Trophoblast cell (in vitro differentiated cells and primary cell): ENCODE measurements at regions not wholly inside any gene's neighbourhood (a gene's known extent, or its start where the extent isn't known, plus 50 kb on each side); places are given as distances from the start of the nearest gene placed in this dataset.

Experiments used
- DNase-seq, 2 donors: peaks; one replicate each; pipeline ENCODE4 v3.0.0-alpha.2; 2016
- H2AFZ ChIP-seq: 2 replicates; pipeline ENCODE4 v1.6.1; 2013; ENCODE audit warnings: low read length, moderate library complexity, mild to moderate bottlenecking; ENCODE audit not compliant: insufficient read depth, poor library complexity
- H2AK5ac ChIP-seq: 2 replicates; pipeline ENCODE4 v1.6.1; 2013; ENCODE audit warnings: mild to moderate bottlenecking, low read length
- H2BK120ac ChIP-seq: 2 replicates; pipeline ENCODE4 v1.6.1; 2013; ENCODE audit warnings: low read length, mild to moderate bottlenecking, moderate library complexity; ENCODE audit not compliant: insufficient read depth, poor library complexity
- H2BK12ac ChIP-seq: 2 replicates; pipeline ENCODE4 v1.6.1; 2013; ENCODE audit warnings: mild to moderate bottlenecking, low read length, moderate library complexity
- H2BK5ac ChIP-seq: 2 replicates; pipeline ENCODE4 v1.6.1; 2013; ENCODE audit warnings: low read length, low read depth, moderate library complexity, mild to moderate bottlenecking; ENCODE audit not compliant: poor library complexity
- H3K14ac ChIP-seq: 2 replicates; pipeline ENCODE4 v1.6.1; 2013; ENCODE audit warnings: mild to moderate bottlenecking, low read length
- H3K18ac ChIP-seq: 2 replicates; pipeline ENCODE4 v1.6.1; 2013; ENCODE audit warnings: mild to moderate bottlenecking, low read length
- H3K23ac ChIP-seq: 2 replicates; pipeline ENCODE4 v1.6.1; 2013; ENCODE audit warnings: low read length
- H3K27ac ChIP-seq: 2 replicates; pipeline ENCODE4 v1.5.1; 2013; ENCODE audit warnings: low read depth, mild to moderate bottlenecking, inconsistent platforms, low read length, moderate library complexity
- H3K27me3 ChIP-seq: 2 replicates; pipeline ENCODE4 v1.6.1; 2013; ENCODE audit warnings: inconsistent platforms, mild to moderate bottlenecking, low read length, moderate library complexity; ENCODE audit not compliant: insufficient read depth
- H3K36me3 ChIP-seq, 2 experiments: 1 replicate in 1 of 2; 2 replicates in 1 of 2; pipeline ENCODE4 v1.6.1; 2013; ENCODE audit warnings: low read length in 2 of 2, mild to moderate bottlenecking in 2 of 2, moderate library complexity in 1 of 2; ENCODE audit not compliant: insufficient read depth in 2 of 2, control insufficient read depth in 1 of 2
- H3K4ac ChIP-seq: 2 replicates; pipeline ENCODE4 v1.6.1; 2013; ENCODE audit warnings: low read depth, mild to moderate bottlenecking, low read length, moderate library complexity
- H3K4me1 ChIP-seq, 2 experiments: 1 replicate in 1 of 2; 2 replicates in 1 of 2; pipeline ENCODE4 v1.6.1; 2013; ENCODE audit warnings: low read length in 2 of 2, mild to moderate bottlenecking in 2 of 2, moderate library complexity in 1 of 2; ENCODE audit not compliant: insufficient read depth in 2 of 2, control insufficient read depth in 1 of 2
- H3K4me2 ChIP-seq: 2 replicates; pipeline ENCODE4 v1.6.1; 2013; ENCODE audit warnings: inconsistent platforms, mild to moderate bottlenecking, low read length, moderate library complexity
- H3K4me3 ChIP-seq: 2 replicates; pipeline ENCODE4 v1.5.1; 2013; ENCODE audit warnings: mild to moderate bottlenecking, low read depth, low read length, inconsistent platforms
- H3K79me1 ChIP-seq: one replicate; pipeline ENCODE4 v1.6.1; 2013; ENCODE audit warnings: low read length
- H3K79me2 ChIP-seq: 2 replicates; pipeline ENCODE4 v1.6.1; 2013; ENCODE audit warnings: low read length, mild to moderate bottlenecking; ENCODE audit not compliant: control insufficient read depth, insufficient read depth, poor library complexity
- H3K9ac ChIP-seq: 2 replicates; pipeline ENCODE4 v1.6.1; 2013; ENCODE audit warnings: mild to moderate bottlenecking, low read length
- H3K9me3 ChIP-seq: 2 replicates; pipeline ENCODE4 v1.6.1; 2013; ENCODE audit warnings: low read depth, mild to moderate bottlenecking, control low read depth, inconsistent platforms, low read length; ENCODE audit not compliant: insufficient read depth
- H4K12ac ChIP-seq: 2 replicates; pipeline ENCODE4 v1.6.1; 2013; ENCODE audit warnings: low read depth, mild to moderate bottlenecking, low read length, moderate library complexity
- H4K8ac ChIP-seq: 2 replicates; pipeline ENCODE4 v1.6.1; 2013; ENCODE audit warnings: low read depth, mild to moderate bottlenecking, low read length, moderate library complexity
- H4K91ac ChIP-seq: one replicate; pipeline ENCODE4 v1.6.1; 2013; ENCODE audit warnings: low read depth, mild to moderate bottlenecking, low read length, moderate library complexity
- WGBS: extraction: QIAGEN DNeasy Blood & Tissue Kit; methylation state at CpG from one replicate; pipeline ENCODE4 v1.1.7; 2013; ENCODE audit warnings: missing lambda C conversion rate; ENCODE audit not compliant: insufficient read length, insufficient coverage; ENCODE audit errors: extremely low coverage; 5-methylcytosine and 5-hydroxymethylcytosine counted together

DNA sequence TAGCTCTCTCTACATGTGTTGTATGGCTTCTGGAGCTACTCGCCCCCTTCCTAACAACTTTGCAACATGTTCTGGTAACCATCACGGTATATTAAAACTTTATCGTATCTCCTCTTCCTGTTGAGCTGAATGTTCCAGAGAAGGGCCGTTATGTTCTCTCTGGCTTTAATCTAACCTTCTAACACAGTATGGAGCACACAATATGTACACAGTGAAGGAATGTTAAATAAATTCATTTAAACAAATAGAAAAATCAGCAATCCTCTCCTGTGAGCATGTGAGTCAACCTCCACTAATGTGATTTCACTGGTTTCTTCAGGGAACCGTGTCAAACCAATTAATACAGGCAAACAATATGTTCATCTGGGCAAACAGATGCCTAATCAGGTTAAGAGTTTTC, 319.5 kb upstream of the OR4E1 start:
- H3K4me1 ChIP-seq, result no peaks in the 10 kb centered on the region
- H3K27me3 ChIP-seq, result no peaks in the 10 kb centered on the region
- no peak overlapping the region for H3K4me3 ChIP-seq
- no peak overlapping the region for H2AK5ac ChIP-seq
- H3K14ac ChIP-seq, result no peak overlapping the region
- H3K79me1 ChIP-seq, result no peaks in the 10 kb centered on the region
- no peak overlapping the region for H3K27ac ChIP-seq
- no peak overlapping the region for H3K9ac ChIP-seq
- no peak overlapping the region for H4K91ac ChIP-seq
- H3K79me2 ChIP-seq, result no peaks in the 10 kb centered on the region
- H3K36me3 ChIP-seq, result no peaks in the 10 kb centered on the region
- WGBS, result no CpG with 5 or more reads among the region's 5 CpGs
- no peak overlapping the region for H3K4me2 ChIP-seq
- H2BK5ac ChIP-seq, result no peak overlapping the region
- H4K8ac ChIP-seq, result no peak overlapping the region
- H3K4ac ChIP-seq, result no peak overlapping the region
- H2BK12ac ChIP-seq, result no peak overlapping the region
- no peak overlapping the region for H3K23ac ChIP-seq
- DNase-seq, result no peak
- H2BK120ac ChIP-seq, result no peak overlapping the region
- no peak overlapping the region for H4K12ac ChIP-seq
- no peak overlapping the region for H3K18ac ChIP-seq
- no peak overlapping the region for H2AFZ ChIP-seq
- no peaks in the 10 kb centered on the region for H3K9me3 ChIP-seq

DNA sequence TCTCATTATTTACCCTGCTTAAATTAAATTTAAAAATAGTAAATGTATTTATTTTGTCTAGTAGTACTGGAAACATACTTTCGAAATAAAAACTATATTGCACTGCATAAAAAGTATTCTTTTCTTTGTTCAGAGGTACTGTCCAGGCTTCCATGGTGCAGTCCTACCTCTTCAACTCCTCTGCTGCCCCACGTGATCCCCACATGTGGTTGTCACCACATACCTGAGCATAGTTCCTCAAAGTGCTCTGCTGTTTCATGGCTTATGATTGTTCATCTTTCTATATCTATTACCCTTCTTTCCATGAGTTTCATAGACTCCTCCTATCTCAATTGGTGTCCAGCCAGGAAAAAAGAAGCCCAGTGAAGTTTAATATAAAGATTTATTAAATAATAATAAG, 317.5 kb upstream of the OR4E1 start:
- no peak overlapping the region for H2BK5ac ChIP-seq

GRCh38 chr14:21990116-21990515, 316.5 kb upstream of the OR4E1 start:
- no peak overlapping the region for H2BK5ac ChIP-seq
- H3K9ac ChIP-seq, result no peak overlapping the region
- peak in 1 of 2 donors; percentile 22 for DNase-seq
- no peak overlapping the region for H2BK12ac ChIP-seq
- H4K12ac ChIP-seq, result no peak overlapping the region
- no peak overlapping the region for H3K4me2 ChIP-seq
- no peak overlapping the region for H3K27ac ChIP-seq
- H3K18ac ChIP-seq, result no peak overlapping the region
- H2AK5ac ChIP-seq, result no peak overlapping the region
- no peaks in the 10 kb centered on the region for H3K27me3 ChIP-seq
- H3K4ac ChIP-seq, result no peak overlapping the region
- no peak overlapping the region for H4K8ac ChIP-seq
- H3K79me1 ChIP-seq, result no peaks in the 10 kb centered on the region
- H3K4me1 ChIP-seq, result no peaks in the 10 kb centered on the region
- no CpG with 5 or more reads among the region's 2 CpGs for WGBS
- H2BK120ac ChIP-seq, result no peak overlapping the region
- H2AFZ ChIP-seq, result no peak overlapping the region
- H3K36me3 ChIP-seq, result no peaks in the 10 kb centered on the region
- H3K9me3 ChIP-seq, result no peaks in the 10 kb centered on the region
- H4K91ac ChIP-seq, result no peak overlapping the region
- no peaks in the 10 kb centered on the region for H3K79me2 ChIP-seq
- H3K4me3 ChIP-seq, result no peak overlapping the region
- no peak overlapping the region for H3K23ac ChIP-seq
- H3K14ac ChIP-seq, result no peak overlapping the region

More for the DNA sequence above, 317.5 kb upstream of the OR4E1 start:
- H3K79me1 ChIP-seq, result no peaks in the 10 kb centered on the region
- H3K79me2 ChIP-seq, result no peaks in the 10 kb centered on the region
- H3K23ac ChIP-seq, result no peak overlapping the region
- no peaks in the 10 kb centered on the region for H3K36me3 ChIP-seq
- no peaks in the 10 kb centered on the region for H3K9me3 ChIP-seq
- no peak overlapping the region for H3K4me3 ChIP-seq
- no peak overlapping the region for H2BK120ac ChIP-seq
- WGBS, result no CpG with 5 or more reads among the region's 2 CpGs
- H3K4me2 ChIP-seq, result no peak overlapping the region
- no peak overlapping the region for H3K9ac ChIP-seq
- H2AK5ac ChIP-seq, result no peak overlapping the region
- H3K27me3 ChIP-seq, result no peaks in the 10 kb centered on the region
- H2AFZ ChIP-seq, result no peak overlapping the region
- no peak overlapping the region for H2BK12ac ChIP-seq
- H3K14ac ChIP-seq, result no peak overlapping the region
- no peak overlapping the region for H3K4ac ChIP-seq
- no peaks in the 10 kb centered on the region for H3K4me1 ChIP-seq
- H4K8ac ChIP-seq, result no peak overlapping the region
- DNase-seq, result no peak
- H4K12ac ChIP-seq, result no peak overlapping the region
- no peak overlapping the region for H4K91ac ChIP-seq
- no peak overlapping the region for H3K18ac ChIP-seq
- H3K27ac ChIP-seq, result no peak overlapping the region

- no peak overlapping the region for H3K4me2 ChIP-seq
- H4K8ac ChIP-seq, result no peak overlapping the region
- no peak overlapping the region for H3K23ac ChIP-seq
- no peak overlapping the region for H3K4ac ChIP-seq
- no peak overlapping the region for H3K27ac ChIP-seq
- H3K36me3 ChIP-seq, result no peaks in the 10 kb centered on the region
- DNase-seq, result peak; percentile 54 to 61
- H2BK120ac ChIP-seq, result no peak overlapping the region
- no peak overlapping the region for H2BK5ac ChIP-seq
- H3K79me2 ChIP-seq, result no peaks in the 10 kb centered on the region
- H2AFZ ChIP-seq, result no peak overlapping the region
- WGBS, result no CpG with 5 or more reads among the region's 7 CpGs
- H3K27me3 ChIP-seq, result no peaks in the 10 kb centered on the region
- H3K18ac ChIP-seq, result no peak overlapping the region
- no peaks in the 10 kb centered on the region for H3K79me1 ChIP-seq
- no peaks in the 10 kb centered on the region for H3K9me3 ChIP-seq
- H3K4me3 ChIP-seq, result no peak overlapping the region
- no peak overlapping the region for H4K12ac ChIP-seq
- H2BK12ac ChIP-seq, result no peak overlapping the region
- no peak overlapping the region for H3K9ac ChIP-seq
- H4K91ac ChIP-seq, result no peak overlapping the region
- H3K14ac ChIP-seq, result no peak overlapping the region
- H2AK5ac ChIP-seq, result no peak overlapping the region
- peaks cover 0 to 2% of the 10 kb centered on the region in 2 experiments for H3K4me1 ChIP-seq
Observed at GRCh38 chr14:21989090-21989489, 315.5 kb upstream of the OR4E1 start.
